ENCODE measurements at regions not wholly inside any gene's neighbourhood (a gene's known extent, or its start where the extent isn't known, plus 50 kb on each side); places are given as distances from the start of the nearest gene placed in this dataset.

- TF ChIP-seq CTCF (conservative IDR thresholded peaks at IDR 0.05; ENCODE audit: low read depth, low read length) (no peak), EZH2phosphoT487 (IDR thresholded peaks at IDR 0.05; ENCODE audit: borderline replicate concordance, low read length) (no peak), EZH2 (IDR thresholded peaks at IDR 0.05; ENCODE audit: low read length, unreplicated experiment) (no peak)
Measured at GRCh38 chr6:27532820-27533538, 60.1 kb upstream of the ZNF184 start.

All from PC-3 (cell line).